Endothelial cell (in vitro differentiated cells): ENCODE measurements at regions not wholly inside any gene's neighbourhood (a gene's known extent, or its start where the extent isn't known, plus 50 kb on each side); places are given as distances from the start of the nearest gene placed in this dataset. TPM values are rescaled to one million over a fixed set of nuclear protein-coding genes. Genes with fewer than 3 reads are reported as not detected.

Experiments
- DNase-seq: peaks from one replicate; pipeline ENCODE4 v3.0.0; 2021; ENCODE audit warnings: low spot score
- H3K27ac Mint-ChIP-seq: one replicate; pipeline ENCODE4 v1.8.0; 2021; ENCODE audit warnings: mixed read lengths, inconsistent platforms; ENCODE audit not compliant: unreplicated experiment
- H3K27me3 Mint-ChIP-seq: one replicate; pipeline ENCODE4 v1.8.0; 2021; ENCODE audit warnings: mild to moderate bottlenecking, moderate library complexity, mixed read lengths, inconsistent platforms; ENCODE audit not compliant: unreplicated experiment
- H3K36me3 Mint-ChIP-seq: one replicate; pipeline ENCODE4 v1.8.0; 2021; ENCODE audit warnings: mild to moderate bottlenecking, low read depth, mixed read lengths, inconsistent platforms; ENCODE audit not compliant: unreplicated experiment
- H3K4me1 Mint-ChIP-seq: one replicate; pipeline ENCODE4 v1.8.0; 2021; ENCODE audit warnings: mild to moderate bottlenecking, mixed read lengths, inconsistent platforms; ENCODE audit not compliant: unreplicated experiment
- H3K4me3 Mint-ChIP-seq: one replicate; pipeline ENCODE4 v1.8.0; 2021; ENCODE audit warnings: mild to moderate bottlenecking, mixed read lengths, inconsistent platforms; ENCODE audit not compliant: unreplicated experiment
- H3K9me3 Mint-ChIP-seq: one replicate; pipeline ENCODE4 v1.8.0; 2021; ENCODE audit warnings: mixed read lengths, inconsistent platforms; ENCODE audit not compliant: unreplicated experiment
- microRNA-seq: library from miRNA; unstranded; fragments of <30 nt; microRNA quantifications from one replicate; pipeline ENCODE4, GENCODE V29; 2020; ENCODE audit not compliant: unreplicated experiment
- TF ChIP-seq, protein P1 (sequence below): fragments of 200-600 bp; sonication (generic); IDR thresholded peaks from one replicate; pipeline ENCODE4 v1.5.0; 2021; ENCODE audit warnings: antibody characterized with exemption; ENCODE audit not compliant: unreplicated experiment

DNA sequence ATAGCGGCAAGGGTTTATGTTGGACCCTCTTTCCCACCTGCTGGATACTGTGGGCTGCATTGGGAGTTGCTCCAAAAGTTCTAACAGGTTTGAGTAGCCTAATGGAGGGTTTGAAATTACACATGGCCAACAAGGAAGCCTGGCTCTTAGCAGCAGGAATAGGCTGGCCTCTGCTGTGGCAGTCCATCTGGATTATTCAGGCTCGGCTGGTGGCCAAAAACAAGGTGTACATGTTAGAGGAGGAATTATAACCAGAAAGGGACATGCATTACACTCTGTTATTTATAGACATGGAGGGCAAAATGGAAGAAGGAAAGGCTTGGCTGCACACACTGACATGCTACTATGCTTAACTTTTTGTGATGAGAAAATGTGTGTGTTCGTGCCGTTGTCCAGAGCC is 61.1 kb upstream of the NRXN1 start:
- Mint-ChIP-seq H3K4me3 (no peak overlapping the region), H3K9me3 (no peaks in the 10 kb centered on the region), H3K36me3 (no peaks in the 10 kb centered on the region)

DNA sequence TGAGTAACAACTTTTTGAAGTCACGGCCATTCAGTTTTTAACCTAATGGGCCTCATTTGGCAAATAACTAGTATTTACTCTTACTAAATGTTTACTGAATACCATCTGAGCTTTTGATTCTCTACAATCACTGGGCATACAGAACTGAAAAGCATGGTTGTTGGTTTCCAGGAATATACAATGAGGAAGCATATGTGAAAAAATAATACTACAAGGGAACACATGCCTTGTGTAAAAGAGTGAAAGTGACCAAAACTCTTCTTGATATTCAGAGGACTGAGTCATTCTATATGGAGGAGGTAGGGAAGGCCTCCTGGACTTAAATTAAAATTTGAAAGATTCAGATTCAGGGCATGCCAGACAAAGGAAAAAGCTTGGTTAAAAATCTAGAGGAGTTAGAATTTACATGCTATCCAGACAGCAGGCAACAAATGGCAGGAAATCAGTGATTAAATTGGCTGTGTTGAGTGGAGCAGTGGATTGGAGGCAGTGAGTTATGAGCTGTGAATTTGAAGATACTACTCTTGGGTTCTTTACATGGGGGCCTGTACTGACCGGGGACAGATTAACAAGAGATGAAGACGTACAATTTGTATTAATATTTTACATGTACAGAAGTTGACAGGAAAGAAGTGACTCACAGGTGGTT is 53.6 kb upstream of the NRXN1 start:
- no peak overlapping the region for H3K4me3 Mint-ChIP-seq
- H3K27me3 Mint-ChIP-seq = no peaks in the 10 kb centered on the region
- no peak for DNase-seq
- H3K9me3 Mint-ChIP-seq = no peaks in the 10 kb centered on the region
- TF ChIP-seq, protein P1, sequence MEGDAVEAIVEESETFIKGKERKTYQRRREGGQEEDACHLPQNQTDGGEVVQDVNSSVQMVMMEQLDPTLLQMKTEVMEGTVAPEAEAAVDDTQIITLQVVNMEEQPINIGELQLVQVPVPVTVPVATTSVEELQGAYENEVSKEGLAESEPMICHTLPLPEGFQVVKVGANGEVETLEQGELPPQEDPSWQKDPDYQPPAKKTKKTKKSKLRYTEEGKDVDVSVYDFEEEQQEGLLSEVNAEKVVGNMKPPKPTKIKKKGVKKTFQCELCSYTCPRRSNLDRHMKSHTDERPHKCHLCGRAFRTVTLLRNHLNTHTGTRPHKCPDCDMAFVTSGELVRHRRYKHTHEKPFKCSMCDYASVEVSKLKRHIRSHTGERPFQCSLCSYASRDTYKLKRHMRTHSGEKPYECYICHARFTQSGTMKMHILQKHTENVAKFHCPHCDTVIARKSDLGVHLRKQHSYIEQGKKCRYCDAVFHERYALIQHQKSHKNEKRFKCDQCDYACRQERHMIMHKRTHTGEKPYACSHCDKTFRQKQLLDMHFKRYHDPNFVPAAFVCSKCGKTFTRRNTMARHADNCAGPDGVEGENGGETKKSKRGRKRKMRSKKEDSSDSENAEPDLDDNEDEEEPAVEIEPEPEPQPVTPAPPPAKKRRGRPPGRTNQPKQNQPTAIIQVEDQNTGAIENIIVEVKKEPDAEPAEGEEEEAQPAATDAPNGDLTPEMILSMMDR = no peak
- H3K36me3 Mint-ChIP-seq = no peaks in the 10 kb centered on the region
- peaks cover 6% of the 10 kb centered on the region for H3K4me1 Mint-ChIP-seq
- H3K27ac Mint-ChIP-seq = no peak overlapping the region

More for the DNA sequence above, 61.1 kb upstream of the NRXN1 start:
- TF ChIP-seq, protein P1 = no peak
- Mint-ChIP-seq H3K27me3 (peaks cover 3% of the 10 kb centered on the region), H3K27ac (no peak overlapping the region), H3K4me1 (no peaks in the 10 kb centered on the region)
- no peak for DNase-seq

DNA sequence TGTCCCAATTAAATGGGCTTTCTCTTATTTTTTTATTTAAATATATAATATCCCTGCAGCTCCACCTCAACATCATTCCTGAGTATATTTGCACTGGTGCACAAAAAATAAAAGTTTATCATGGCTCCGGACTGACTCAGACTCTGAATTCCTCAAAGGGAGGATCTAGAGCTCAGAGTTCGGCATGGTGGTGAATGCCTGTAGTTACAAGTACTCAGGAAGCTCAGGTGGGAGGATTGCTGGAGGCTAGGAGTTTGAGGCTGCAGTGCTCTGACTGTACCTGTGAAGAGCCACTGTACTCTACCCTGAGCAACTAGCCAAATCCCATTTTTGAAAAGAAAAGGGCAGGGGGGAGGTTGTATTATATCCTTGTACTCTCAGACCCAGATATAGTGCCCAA is 52.8 kb upstream of the NRXN1 start:
- Mint-ChIP-seq H3K4me1 (peaks cover 6% of the 10 kb centered on the region), H3K9me3 (no peaks in the 10 kb centered on the region), H3K36me3 (no peaks in the 10 kb centered on the region), H3K4me3 (no peak overlapping the region), H3K27ac (no peak overlapping the region), H3K27me3 (no peaks in the 10 kb centered on the region)
- TF ChIP-seq, protein P1 = no peak
- DNase-seq = no peak

Small RNA genes in the stretch of these regions (microRNA-seq; reads per million reads assigned to microRNA genes)
- not detected for gene MIR4431
